GM19463 (cell line): ENCODE measurements at regions not wholly inside any gene's neighbourhood (a gene's known extent, or its start where the extent isn't known, plus 50 kb on each side); places are given as distances from the start of the nearest gene placed in this dataset.

ENCODE experiments used
- ATAC-seq: cut with Tn5 transposase; IDR thresholded peaks from one replicate; pipeline ENCODE4 v1.9.1; 2021; ENCODE audit warnings: mild to moderate bottlenecking, moderate library complexity; ENCODE audit not compliant: unreplicated experiment

GRCh38 chr5:61621202-61621650 lies 289.2 kb downstream of the ZSWIM6 start:
- ATAC-seq, result no peak

DNA sequence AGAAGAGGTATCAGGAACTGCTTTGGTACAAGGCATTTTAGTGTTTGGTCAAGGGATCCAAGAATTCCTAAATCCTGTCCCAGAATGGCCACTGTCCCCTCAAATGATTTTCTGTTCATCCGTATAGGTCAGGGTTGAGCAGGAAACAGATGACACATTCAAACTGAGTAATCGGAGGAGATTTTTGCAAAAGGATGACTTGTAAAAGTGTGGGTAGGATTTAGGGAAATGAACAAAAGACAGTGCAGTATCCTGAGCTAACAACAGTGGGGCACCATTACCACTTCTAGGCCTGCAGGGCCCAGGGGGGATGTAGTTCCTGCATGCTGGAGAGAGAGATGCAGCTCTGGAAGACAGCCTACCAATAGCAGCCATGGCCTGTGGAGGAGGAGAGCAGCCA lies 290.1 kb downstream of the ZSWIM6 start:
- no peak for ATAC-seq

- no peak for ATAC-seq
Observed at GRCh38 chr5:61623401-61624069, 291.5 kb downstream of the ZSWIM6 start.

DNA sequence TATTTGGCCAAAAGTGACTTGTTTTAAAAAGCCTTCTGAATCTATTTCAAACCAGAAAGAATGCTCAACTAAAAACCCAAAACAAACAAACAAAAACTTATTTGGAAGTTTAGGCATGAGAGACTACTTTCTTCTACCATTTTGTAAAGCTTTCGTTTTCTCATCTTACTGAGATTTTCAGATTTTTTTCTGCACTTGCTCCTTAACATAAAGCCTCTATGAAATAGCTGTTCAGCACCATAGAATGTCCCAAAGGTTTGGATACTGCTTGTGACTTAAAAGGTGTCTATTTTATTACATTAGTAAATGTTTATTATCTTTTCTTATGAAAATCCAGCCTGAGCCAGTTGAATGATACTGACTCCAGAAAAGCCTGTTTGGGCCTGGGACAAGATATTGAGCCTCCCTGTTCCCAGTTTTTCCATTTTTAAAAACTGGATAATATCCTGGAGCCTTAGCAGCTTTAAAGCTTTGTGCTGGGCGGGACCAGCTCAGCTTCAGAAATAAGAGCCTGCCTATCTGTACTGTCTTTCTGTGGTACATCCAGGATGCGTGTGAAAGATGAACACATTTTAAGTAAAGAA lies 292.6 kb downstream of the ZSWIM6 start:
- no peak for ATAC-seq

GRCh38 chr5:61625137-61625561 lies 293.1 kb downstream of the ZSWIM6 start:
- no peak for ATAC-seq

GRCh38 chr5:61625681-61626621 lies 293.9 kb downstream of the ZSWIM6 start:
- peak; percentile 57 for ATAC-seq

DNA sequence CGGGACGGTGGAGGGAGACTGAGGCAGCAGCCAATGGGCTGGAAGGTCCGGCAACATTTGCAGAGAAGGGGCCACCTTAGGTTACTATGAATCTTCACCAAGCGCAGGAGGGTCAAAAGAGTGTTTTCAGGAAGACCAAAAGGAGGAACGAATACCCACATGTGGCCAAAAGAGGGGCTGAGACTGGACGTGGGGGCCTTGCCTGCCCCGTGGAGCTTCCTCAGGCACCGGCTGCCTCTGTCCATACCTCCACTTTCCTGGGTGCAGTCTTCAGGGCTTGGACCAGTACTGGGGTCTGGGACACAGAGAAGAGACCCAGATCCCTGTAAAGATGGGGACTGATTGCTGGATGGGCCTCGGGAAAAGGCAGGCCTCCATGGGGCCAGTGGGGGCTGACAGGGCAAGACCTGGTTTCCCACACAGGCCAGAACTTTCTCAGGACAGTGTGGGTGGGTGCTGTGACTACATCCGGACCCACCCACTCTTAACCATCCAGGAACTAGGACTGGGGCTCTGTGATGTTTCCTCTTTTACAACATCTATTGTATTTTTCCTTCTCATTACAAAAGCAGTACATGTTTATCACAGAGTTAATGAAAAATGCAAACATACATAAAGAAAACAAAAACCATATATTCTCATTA lies 294.7 kb downstream of the ZSWIM6 start:
- peak; percentile 13 for ATAC-seq

DNA sequence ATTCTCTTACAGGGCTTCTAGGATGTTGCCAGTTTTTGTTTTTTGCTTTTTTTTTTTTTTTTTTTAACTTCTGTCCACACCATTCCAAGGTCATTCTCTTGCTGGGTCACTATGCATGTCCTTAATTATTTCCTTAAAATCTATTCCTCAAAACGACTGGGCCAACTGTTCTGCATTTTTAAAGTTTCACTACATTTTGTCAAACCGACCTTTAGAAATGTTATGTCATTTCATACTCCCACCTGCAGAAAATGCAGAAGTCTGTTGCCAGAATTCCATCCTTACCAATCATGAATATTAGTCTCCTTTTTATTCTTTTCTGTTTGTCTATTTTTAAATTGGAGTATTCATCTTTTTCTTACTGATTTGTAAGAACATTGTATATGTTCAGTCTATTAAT lies 295.5 kb downstream of the ZSWIM6 start:
- ATAC-seq, result no peak

DNA sequence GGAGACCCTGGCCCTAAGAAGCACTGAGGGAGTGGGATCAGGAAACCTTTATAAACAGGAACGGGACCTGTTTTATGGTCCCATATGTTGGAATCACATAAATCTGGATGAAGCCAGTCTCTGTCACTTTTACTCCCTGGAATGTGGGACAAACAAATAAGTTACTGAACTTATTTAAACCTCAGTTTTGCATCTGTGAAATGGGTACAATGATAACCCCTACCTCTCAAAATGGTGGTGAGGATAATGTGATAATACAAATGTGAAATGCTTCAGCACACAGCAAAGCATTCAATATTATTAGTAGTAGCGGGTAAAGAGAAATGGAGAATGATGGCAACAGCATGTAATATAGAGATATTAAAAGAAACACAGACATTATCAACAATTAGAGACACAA lies 298.9 kb downstream of the ZSWIM6 start:
- no peak for ATAC-seq

GRCh38 chr5:61631438-61631941 lies 299.4 kb downstream of the ZSWIM6 start:
- ATAC-seq, result no peak

DNA sequence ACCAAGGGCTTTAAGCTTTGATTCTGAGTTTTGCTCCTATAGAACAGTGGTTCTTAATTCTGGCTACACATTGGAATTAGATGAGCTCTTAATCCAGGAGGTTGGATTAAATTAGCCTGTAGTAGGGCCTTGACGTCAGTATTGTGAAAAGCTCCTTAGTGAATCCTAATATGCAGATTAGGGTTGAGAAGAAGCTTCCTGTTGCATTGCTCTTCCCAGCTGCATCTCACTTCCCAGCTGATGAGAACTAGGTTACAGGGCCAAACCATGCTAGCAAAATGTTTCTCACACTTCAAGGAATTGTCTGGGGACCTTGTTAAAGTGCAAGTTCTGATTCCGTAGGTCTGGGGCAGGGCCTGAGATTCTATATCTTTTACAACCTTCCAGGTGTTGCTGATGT lies 300.0 kb downstream of the ZSWIM6 start:
- ATAC-seq, result no peak

- no peak for ATAC-seq
Observed at GRCh38 chr5:61635271-61635670, 303.2 kb downstream of the ZSWIM6 start.

DNA sequence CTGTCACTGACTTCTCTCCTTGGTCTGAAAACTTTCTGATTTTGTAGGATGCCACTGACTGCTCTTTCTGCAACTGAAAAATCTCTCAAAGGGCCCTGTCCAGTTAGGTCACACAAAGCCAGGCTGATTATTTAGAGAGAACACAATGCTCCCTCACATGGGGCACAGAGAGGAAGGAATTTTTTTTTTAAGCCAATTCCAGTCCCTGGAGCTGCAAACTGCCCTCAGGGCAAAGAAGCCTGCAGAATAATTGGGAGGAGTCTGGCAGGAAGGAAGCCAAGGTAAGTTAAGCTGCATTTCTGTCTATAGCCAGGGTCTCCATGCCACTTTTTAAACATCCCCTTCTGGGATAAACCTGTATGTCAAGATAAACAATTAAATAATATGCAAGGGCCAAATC lies 305.5 kb downstream of the ZSWIM6 start:
- ATAC-seq, result no peak

DNA sequence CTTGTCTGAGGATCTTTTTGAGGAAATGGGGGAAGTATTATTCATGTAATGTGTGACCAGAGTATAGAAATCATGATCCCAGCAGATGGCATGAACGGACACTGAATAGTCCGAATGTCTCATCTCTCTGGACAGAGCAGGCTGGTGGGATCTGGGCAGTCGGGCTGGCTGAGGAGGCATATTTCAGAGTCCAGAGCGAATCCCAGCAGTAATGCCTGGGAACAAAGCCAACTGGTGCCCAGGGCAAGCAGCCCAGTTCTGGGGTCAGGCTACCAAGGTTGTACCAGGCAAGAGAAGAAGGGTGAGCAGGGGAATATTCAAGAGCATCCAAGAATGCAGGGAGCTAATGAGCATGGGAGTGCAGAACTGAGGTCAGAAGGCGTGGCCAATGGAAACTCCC lies 306.4 kb downstream of the ZSWIM6 start:
- no peak for ATAC-seq

GRCh38 chr5:61640179-61641021 lies 308.3 kb downstream of the ZSWIM6 start:
- no peak for ATAC-seq

DNA sequence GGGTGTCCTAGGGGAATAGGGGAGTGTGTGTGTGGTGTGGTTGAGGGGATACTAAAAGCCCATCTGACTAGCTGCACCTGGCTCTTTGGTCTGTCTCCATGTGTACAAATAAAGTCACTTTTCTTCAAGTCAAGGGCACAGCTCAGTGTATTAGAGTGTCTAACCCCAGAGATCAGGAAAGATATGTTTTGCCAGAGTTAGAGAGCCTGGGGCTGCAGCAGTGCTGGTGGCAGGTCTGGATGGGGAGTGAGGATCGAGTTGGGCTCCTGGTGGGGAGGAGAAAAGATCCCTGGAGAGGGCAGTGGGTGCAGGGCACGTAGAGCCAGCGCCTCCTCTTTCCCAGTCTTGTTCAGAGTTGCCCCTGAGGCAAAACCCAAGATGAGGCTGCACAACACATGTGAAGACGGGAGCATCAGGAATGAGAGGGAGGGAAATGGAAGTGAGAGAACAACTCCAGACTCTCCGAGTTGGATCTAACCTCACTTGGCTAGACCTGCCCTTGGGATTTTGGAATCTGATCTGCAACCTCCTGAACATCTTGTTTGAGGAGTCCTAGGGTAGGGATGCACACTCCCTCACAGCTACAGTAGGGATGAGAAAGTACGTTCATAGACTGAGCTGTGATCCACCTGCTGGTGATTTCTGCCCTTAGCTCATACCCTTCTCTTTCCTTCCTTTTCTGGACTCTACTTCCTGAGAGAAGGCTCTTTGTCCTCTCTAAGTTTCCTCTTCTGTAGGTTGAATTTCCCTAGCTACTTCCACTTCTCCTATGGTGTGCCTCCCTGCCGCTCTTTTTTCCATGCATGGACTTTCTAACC lies 309.9 kb downstream of the ZSWIM6 start:
- ATAC-seq, result no peak

- ATAC-seq, result no peak
Observed at GRCh38 chr5:61647672-61648071, 315.6 kb downstream of the ZSWIM6 start.

DNA sequence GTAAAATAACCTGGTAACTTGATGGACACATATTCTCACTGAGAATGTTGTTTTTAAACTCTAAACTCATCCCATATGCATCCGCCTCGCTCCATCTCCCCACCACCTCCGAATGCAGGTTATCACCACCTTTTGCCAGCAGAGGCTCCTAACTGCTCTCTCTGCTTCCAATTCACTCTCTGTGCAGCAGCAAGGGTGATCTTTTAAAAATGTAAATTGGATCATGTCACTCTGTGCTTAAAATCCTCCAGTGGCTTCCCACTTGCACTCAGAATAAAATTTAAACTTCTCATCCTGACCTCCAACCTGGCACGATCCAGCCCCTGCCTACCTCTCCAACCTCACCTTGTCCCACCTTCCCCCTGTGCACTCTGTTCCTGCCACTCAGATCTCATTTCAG lies 317.2 kb downstream of the ZSWIM6 start:
- ATAC-seq, result no peak

- no peak for ATAC-seq
Observed at GRCh38 chr5:61649971-61650370, 317.9 kb downstream of the ZSWIM6 start.
